Mucosa of descending colon (tissue), 3 donors: ENCODE measurements at regions not wholly inside any gene's neighbourhood (a gene's known extent, or its start where the extent isn't known, plus 50 kb on each side); places are given as distances from the start of the nearest gene placed in this dataset.
A peak's percentile ranks its signal among the peaks of the same experiment; 100 is the strongest.

ENCODE experiments used
- ATAC-seq: fragments of 200-7000 bp; cut with Tn5 transposase; one replicate; pipeline ENCODE4 v1.9.1; 2020; ENCODE audit warnings: mild to moderate bottlenecking, moderate library complexity
- DNase-seq, 3 donors: peaks; one replicate each; pipeline ENCODE4 v3.0.0-alpha.2; 2020
- H3K36me3 ChIP-seq: fragments of 200-600 bp; one replicate; pipeline ENCODE4 v1.8.0; 2021; ENCODE audit warnings: low read depth, mild to moderate bottlenecking
- H3K4me1 ChIP-seq: fragments of 200-600 bp; one replicate; pipeline ENCODE4 v1.8.0; 2021; ENCODE audit warnings: low read depth, mild to moderate bottlenecking
- H3K4me3 ChIP-seq: fragments of 200-600 bp; one replicate; pipeline ENCODE4 v1.8.0; 2021; ENCODE audit warnings: mild to moderate bottlenecking
- H3K9me3 ChIP-seq: fragments of 200-600 bp; one replicate; pipeline ENCODE4 v1.8.0; 2021; ENCODE audit warnings: mild to moderate bottlenecking
- intact Hi-C, 2 donors: fragments of 100-400 bp; cut with DNase I in 1 of 2; cut with micrococcal nuclease in 1 of 2; formaldehyde crosslinking; loops; one replicate each; pipeline versions ENCODE4 v1.11.0 to v1.11.1; 2022; cut with DNase I, micrococcal nuclease
- TF ChIP-seq, protein P1 (sequence below): fragments of 200-600 bp; IDR thresholded peaks from one replicate; pipeline ENCODE4 v1.8.0; 2022; ENCODE audit warnings: antibody characterized with exemption, mild to moderate bottlenecking
- donor health status: DM: no; HTN: no; CAD: no; lungs with moderate emphysema.
- donor health status: DM: no; HTN: no; CAD: no.
- donor health status: DM: no; HTN: yes; CAD: no.

- H3K4me3 ChIP-seq = no peak overlapping the region
- intact Hi-C loops = loop anchor here in 1 of 2 donors (10.0 kb wide), 1 partner anchor 316 kb away; no protein-coding TSS in a partner anchor
- DNase-seq (no peak), ATAC-seq (no peak)
- no peaks in the 10 kb centered on the region for H3K4me1 ChIP-seq
- H3K9me3 ChIP-seq = no peaks in the 10 kb centered on the region
- TF ChIP-seq, protein P1, sequence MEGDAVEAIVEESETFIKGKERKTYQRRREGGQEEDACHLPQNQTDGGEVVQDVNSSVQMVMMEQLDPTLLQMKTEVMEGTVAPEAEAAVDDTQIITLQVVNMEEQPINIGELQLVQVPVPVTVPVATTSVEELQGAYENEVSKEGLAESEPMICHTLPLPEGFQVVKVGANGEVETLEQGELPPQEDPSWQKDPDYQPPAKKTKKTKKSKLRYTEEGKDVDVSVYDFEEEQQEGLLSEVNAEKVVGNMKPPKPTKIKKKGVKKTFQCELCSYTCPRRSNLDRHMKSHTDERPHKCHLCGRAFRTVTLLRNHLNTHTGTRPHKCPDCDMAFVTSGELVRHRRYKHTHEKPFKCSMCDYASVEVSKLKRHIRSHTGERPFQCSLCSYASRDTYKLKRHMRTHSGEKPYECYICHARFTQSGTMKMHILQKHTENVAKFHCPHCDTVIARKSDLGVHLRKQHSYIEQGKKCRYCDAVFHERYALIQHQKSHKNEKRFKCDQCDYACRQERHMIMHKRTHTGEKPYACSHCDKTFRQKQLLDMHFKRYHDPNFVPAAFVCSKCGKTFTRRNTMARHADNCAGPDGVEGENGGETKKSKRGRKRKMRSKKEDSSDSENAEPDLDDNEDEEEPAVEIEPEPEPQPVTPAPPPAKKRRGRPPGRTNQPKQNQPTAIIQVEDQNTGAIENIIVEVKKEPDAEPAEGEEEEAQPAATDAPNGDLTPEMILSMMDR = no peak
- H3K36me3 ChIP-seq = no peaks in the 10 kb centered on the region
Measured at GRCh38 chr12:46671102-46671501, 154.7 kb downstream of the SLC38A4 start.

DNA sequence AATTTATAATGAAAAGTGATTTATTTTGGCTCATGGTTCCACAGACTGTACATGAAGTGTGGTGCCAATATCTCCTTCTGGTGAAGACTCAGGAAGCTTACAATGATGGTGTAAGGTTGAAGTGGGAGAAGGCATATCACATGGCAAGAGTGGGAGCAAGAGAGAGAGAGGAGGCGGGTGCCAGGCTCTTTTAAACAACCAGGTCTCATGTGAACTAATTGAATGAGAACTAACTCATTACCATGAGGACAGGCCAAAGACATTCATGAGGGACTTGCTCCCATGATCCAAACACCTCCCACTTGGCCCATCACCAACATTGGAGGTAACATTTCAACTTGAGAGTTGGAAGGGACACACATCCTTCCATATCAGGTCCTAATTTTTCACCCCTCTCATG lies 155.2 kb downstream of the SLC38A4 start:
- no peaks in the 10 kb centered on the region for H3K36me3 ChIP-seq
- DNase-seq (no peak), ATAC-seq (no peak)
- no peaks in the 10 kb centered on the region for H3K9me3 ChIP-seq
- no peak overlapping the region for H3K4me3 ChIP-seq
- intact Hi-C loops = loop anchor here in 1 of 2 donors (10.0 kb wide), 1 partner anchor 316 kb away; no protein-coding TSS in a partner anchor
- TF ChIP-seq, protein P1 = no peak
- no peaks in the 10 kb centered on the region for H3K4me1 ChIP-seq

DNA sequence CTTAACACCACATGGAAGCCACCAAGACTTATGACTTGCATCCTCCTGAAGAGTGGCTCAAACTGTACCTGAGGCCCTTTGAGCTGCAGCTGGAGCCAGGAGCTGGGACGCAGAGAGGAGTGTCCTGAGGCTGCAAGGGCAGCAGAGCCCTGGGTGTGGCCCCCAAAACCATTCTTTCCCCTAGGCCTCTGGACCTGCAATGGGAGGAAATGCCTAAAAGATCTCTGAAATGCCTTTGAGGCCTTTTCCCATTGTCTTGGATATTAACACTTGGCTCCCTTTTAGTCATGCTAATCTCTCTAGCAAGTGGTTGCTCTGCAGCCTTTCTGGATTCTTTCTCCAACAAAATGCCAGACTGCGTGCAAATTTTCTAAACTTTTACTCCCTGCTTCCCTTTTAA lies 156.1 kb downstream of the SLC38A4 start:
- TF ChIP-seq, protein P1 = no peak
- Histone ChIP-seq H3K4me3 (no peak overlapping the region), H3K36me3 (no peaks in the 10 kb centered on the region), H3K9me3 (no peaks in the 10 kb centered on the region), H3K4me1 (no peaks in the 10 kb centered on the region)
- intact Hi-C loops = loop anchor here (10.0 kb wide), 2 partner anchors 295 to 315 kb away; partner anchors contain the start of gene SLC38A2 (in 1 of the 2)
- DNase-seq = no peak
- no peak for ATAC-seq

GRCh38 chr12:46667551-46667950 lies 158.2 kb downstream of the SLC38A4 start:
- no peaks in the 10 kb centered on the region for H3K36me3 ChIP-seq
- TF ChIP-seq, protein P1 = no peak
- no peaks in the 10 kb centered on the region for H3K4me1 ChIP-seq
- intact Hi-C loops = loop anchor here in 1 of 2 donors (10.0 kb wide), 1 partner anchor 293 kb away; the partner anchor contains the start of gene SLC38A2
- H3K4me3 ChIP-seq = no peak overlapping the region
- DNase-seq = no peak
- no peaks in the 10 kb centered on the region for H3K9me3 ChIP-seq
- ATAC-seq = no peak

DNA sequence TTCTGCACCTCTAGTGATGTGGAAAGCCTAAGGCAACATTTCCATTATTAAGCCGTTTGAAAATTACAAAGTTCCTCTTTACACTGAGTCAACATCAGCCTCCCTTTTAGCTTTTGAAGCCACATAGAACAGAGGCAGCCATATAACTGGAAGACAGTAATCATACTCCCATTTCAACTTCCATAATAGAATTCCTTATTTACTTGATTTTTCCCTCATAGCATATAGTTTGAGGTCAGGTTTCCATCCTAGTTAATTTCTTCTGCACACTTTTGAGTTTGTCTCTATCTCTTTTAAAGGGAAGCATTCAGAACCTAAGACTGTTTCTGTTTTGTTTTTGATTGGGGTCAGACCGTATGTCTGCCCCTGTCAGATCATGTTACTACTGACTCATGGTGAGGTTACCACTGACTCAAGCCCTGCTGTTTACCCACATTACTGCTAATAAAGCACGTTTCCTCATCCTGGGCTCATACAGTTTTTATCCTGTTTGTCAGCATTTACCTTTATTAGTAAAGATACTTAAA lies 161.0 kb downstream of the SLC38A4 start:
- intact Hi-C loops = loop anchor here in 1 of 2 donors (10.0 kb wide), 1 partner anchor 290 kb away; the partner anchor contains the start of gene SLC38A2
- no peak overlapping the region for H3K4me3 ChIP-seq
- ATAC-seq = peak; percentile 64

More for the DNA sequence above, 161.0 kb downstream of the SLC38A4 start:
- TF ChIP-seq, protein P1 = no peak
- no peaks in the 10 kb centered on the region for H3K9me3 ChIP-seq
- no peaks in the 10 kb centered on the region for H3K36me3 ChIP-seq
- H3K4me1 ChIP-seq = no peaks in the 10 kb centered on the region
- no peak for DNase-seq
